Skeletal muscle satellite cell (primary cell): ENCODE measurements at regions not wholly inside any gene's neighbourhood (a gene's known extent, or its start where the extent isn't known, plus 50 kb on each side); places are given as distances from the start of the nearest gene placed in this dataset. TPM values are rescaled to one million over a fixed set of nuclear protein-coding genes. Genes with fewer than 3 reads are reported as not detected.

Experiments
- small RNA-seq: library from RNA; depleted of rRNA; stranded (forward); fragments of <200 nt; gene quantifications from one replicate; pipeline ENCODE3, GENCODE V24; 2012

Small RNA genes lying in the stretch of these regions (small RNA-seq; reads per million reads assigned to genes)
- gene AC140063.1 = not detected
- not detected for gene RNA5SP376
